Spleen (tissue), 7 donors: ENCODE measurements at regions not wholly inside any gene's neighbourhood (a gene's known extent, or its start where the extent isn't known, plus 50 kb on each side); places are given as distances from the start of the nearest gene placed in this dataset.

Experiments used
- POLR2A ChIP-seq, 3 donors: fragments of 450-650 bp; IDR thresholded peaks; one replicate each; pipeline ENCODE4 v1.5.1; 2017; ENCODE audit warnings: antibody characterized with exemption in 3 of 3, mild to moderate bottlenecking in 1 of 3
- POLR2AphosphoS5 ChIP-seq, 3 donors: sonication (generic); formaldehyde crosslinking; IDR thresholded peaks; one replicate each; pipeline ENCODE4 v1.5.1; 2017; ENCODE audit warnings: antibody characterized with exemption in 3 of 3
- TF ChIP-seq, protein P1 (sequence below), 11 experiments: fragments of 200-600 bp in 7 of 11; fragments of 450-650 bp in 4 of 11; sonication (generic) in 4 of 11; IDR thresholded peaks in 8 of 11; conservative IDR thresholded peaks in 3 of 11; 1 replicate in 7 of 11; 2 replicates in 4 of 11; pipeline versions ENCODE4 v1.4.0 to v1.8.0; 2016 to 2021; ENCODE audit warnings: antibody characterized with exemption in 11 of 11, inconsistent platforms in 4 of 11, mild to moderate bottlenecking in 1 of 11
- donor health status: DM: no; HTN: no; CAD: no; lungs with moderate emphysema.
- donor health status: DM: no; HTN: no; CAD: no.
- donor health status: DM: no; HTN: no; CAD: no.

DNA sequence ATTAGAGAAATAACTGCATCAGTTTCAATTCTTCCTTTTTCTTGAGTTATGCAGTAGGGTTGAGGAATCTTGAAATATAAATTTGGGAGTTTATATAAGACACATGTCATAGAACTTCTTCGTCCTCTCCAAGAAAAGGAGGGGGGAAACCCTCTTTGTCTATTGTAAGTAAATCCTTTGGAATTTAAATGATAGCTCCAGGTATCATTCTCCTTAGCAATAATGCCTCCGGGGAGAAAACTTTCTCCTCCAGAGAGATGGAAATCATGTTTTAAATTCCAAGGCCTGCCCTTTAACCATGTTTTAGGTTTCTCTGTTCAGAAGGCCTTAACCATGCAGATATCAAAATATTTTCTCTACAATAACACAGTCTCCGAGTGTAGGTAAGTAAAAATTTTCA is 899.7 kb upstream of the GCFC2 start:
- TF ChIP-seq POLR2AphosphoS5 (IDR thresholded peaks at IDR 0.05) (no peak), POLR2A (IDR thresholded peaks at IDR 0.05) (no peak)
- TF ChIP-seq, protein P1, sequence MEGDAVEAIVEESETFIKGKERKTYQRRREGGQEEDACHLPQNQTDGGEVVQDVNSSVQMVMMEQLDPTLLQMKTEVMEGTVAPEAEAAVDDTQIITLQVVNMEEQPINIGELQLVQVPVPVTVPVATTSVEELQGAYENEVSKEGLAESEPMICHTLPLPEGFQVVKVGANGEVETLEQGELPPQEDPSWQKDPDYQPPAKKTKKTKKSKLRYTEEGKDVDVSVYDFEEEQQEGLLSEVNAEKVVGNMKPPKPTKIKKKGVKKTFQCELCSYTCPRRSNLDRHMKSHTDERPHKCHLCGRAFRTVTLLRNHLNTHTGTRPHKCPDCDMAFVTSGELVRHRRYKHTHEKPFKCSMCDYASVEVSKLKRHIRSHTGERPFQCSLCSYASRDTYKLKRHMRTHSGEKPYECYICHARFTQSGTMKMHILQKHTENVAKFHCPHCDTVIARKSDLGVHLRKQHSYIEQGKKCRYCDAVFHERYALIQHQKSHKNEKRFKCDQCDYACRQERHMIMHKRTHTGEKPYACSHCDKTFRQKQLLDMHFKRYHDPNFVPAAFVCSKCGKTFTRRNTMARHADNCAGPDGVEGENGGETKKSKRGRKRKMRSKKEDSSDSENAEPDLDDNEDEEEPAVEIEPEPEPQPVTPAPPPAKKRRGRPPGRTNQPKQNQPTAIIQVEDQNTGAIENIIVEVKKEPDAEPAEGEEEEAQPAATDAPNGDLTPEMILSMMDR (IDR thresholded peaks at IDR 0.05 in 8 of 11, conservative IDR thresholded peaks at IDR 0.05 in 3 of 11), result no peak
